ENCODE measurements at regions not wholly inside any gene's neighbourhood (a gene's known extent, or its start where the extent isn't known, plus 50 kb on each side); places are given as distances from the start of the nearest gene placed in this dataset.

DNA sequence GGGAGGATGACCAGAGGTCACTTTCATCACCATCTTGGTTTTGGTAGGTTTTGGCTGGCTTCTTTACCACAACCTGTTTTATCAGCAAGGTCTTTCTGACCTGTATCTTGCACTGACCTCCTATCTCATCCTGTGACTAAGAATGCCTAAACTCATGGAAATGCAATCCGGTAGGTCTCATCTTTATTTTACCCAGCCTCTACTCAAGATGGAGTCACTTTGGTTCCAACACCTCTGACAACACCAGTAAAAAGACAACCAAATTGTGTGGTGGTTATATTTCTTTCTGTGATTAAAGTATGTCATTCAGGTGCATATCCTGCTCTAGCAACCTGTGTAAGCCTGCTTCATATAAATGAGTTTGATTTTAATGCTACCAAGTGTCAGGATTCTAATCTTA is 636.7 kb downstream of the PCDH7 start:
- Histone ChIP-seq H3K4me1 (no peaks in the 10 kb centered on the region), H3K27ac (no peak overlapping the region), H3K27me3 (no peaks in the 10 kb centered on the region), H3K9me3 (no peaks in the 10 kb centered on the region), H3K36me3 (no peaks in the 10 kb centered on the region), H3K4me3 (no peak overlapping the region)
- no peak for DNase-seq (ENCODE audit: low spot score in 2 of 2)
- 94 to 100% methylated on average over 1 of the region's 1 CpG for WGBS, 2 donors
- TF ChIP-seq, protein P1, sequence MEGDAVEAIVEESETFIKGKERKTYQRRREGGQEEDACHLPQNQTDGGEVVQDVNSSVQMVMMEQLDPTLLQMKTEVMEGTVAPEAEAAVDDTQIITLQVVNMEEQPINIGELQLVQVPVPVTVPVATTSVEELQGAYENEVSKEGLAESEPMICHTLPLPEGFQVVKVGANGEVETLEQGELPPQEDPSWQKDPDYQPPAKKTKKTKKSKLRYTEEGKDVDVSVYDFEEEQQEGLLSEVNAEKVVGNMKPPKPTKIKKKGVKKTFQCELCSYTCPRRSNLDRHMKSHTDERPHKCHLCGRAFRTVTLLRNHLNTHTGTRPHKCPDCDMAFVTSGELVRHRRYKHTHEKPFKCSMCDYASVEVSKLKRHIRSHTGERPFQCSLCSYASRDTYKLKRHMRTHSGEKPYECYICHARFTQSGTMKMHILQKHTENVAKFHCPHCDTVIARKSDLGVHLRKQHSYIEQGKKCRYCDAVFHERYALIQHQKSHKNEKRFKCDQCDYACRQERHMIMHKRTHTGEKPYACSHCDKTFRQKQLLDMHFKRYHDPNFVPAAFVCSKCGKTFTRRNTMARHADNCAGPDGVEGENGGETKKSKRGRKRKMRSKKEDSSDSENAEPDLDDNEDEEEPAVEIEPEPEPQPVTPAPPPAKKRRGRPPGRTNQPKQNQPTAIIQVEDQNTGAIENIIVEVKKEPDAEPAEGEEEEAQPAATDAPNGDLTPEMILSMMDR (IDR thresholded peaks at IDR 0.05): no peak
- TF ChIP-seq EP300 (IDR thresholded peaks at IDR 0.05): no peak
- TF ChIP-seq POLR2A (IDR thresholded peaks at IDR 0.05): no peak

DNA sequence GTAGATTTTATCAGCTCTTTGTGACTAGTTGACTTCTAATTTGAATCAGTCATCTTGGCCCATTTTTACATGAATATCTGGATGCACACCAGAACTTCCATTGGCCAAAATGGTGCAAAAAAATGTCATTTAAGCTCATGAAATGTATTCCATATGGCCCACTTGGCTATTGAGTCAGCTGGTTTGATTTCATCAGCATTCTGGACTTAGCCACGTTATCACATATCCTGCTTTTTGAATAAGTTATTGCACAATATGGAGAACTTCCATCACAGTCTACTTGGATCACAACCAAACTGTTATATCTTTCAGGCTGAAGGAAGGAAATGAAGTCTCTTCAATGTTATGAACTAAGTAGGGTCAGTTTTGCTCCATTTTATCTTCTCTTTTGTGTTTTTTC is 640.6 kb downstream of the PCDH7 start:
- no peak overlapping the region for H3K27ac ChIP-seq
- no peak overlapping the region for H3K4me3 ChIP-seq
- no peaks in the 10 kb centered on the region for H3K27me3 ChIP-seq
- WGBS, 2 donors: 33 to 38% methylated on average over 1 of the region's 1 CpG
- H3K4me1 ChIP-seq: no peaks in the 10 kb centered on the region
- no peak for DNase-seq (ENCODE audit: low spot score in 2 of 2)
- TF ChIP-seq POLR2A (IDR thresholded peaks at IDR 0.05) (no peak), EP300 (IDR thresholded peaks at IDR 0.05) (no peak)
- H3K36me3 ChIP-seq: no peaks in the 10 kb centered on the region
- no peaks in the 10 kb centered on the region for H3K9me3 ChIP-seq

DNA sequence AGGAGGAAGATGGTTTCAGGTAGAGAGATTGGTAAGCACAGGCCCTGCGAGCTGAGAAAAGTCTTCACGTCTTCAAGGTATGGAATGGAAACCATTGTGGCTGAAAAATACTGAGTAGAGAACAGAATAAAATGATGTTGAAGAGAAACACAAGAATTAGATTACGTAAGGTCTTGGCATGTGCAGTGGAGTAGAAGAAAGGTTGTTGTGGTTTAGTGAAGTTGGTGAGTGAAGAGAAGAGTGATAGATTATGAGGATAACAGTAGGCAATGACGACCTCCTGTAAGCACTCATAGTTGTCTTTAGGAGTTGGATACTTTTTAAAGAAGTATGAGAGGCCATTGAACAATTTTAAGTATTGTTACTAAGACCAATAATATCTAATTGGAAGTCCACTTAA is 642.6 kb downstream of the PCDH7 start:
- DNase-seq (ENCODE audit: low spot score in 2 of 2): no peak
- 94 to 97% methylated on average over 4 of the region's 4 CpGs for WGBS, 2 donors
- Histone ChIP-seq H3K4me3 (no peak overlapping the region), H3K9me3 (no peaks in the 10 kb centered on the region), H3K36me3 (no peaks in the 10 kb centered on the region), H3K27me3 (no peaks in the 10 kb centered on the region), H3K27ac (no peak overlapping the region), H3K4me1 (no peaks in the 10 kb centered on the region)
- TF ChIP-seq POLR2A (IDR thresholded peaks at IDR 0.05) (no peak), EP300 (IDR thresholded peaks at IDR 0.05) (no peak)
- TF ChIP-seq, protein P1 (IDR thresholded peaks at IDR 0.05): no peak

DNA sequence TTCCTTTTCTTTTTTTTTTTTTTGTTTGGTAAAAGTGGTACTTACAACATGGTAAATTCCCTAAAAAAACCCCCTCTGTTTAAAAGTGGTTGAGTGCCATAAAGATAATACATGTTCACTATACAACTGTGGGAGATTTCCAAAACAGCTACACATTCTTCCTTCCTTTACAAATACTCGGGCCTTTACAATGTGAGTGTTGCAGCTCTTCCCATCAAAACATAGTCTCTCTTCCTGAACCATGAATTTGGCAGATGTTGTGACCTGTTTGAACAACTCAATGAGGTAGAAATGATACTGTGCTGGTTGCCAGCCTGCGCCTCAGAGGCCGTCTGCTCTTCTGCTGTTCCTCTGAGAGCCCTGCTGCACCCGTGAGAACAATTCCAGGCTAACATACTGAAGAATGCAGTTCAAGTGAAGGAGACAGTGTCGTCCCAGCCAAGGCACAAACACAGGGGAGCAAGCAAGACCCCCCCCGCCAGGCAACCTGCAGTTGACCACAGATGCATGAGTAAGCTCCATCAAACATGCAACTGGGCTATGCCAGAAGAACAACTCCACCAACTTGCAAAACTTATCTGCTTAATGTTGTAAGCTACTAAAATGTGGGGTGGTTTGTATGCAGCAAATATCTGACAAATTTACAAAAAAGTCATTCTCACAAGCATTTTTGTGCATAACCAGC is 645.0 kb downstream of the PCDH7 start:
- no peaks in the 10 kb centered on the region for H3K9me3 ChIP-seq
- 68 to 70% methylated on average over 6 of the region's 6 CpGs for WGBS, 2 donors
- no peak overlapping the region for H3K4me3 ChIP-seq
- no peaks in the 10 kb centered on the region for H3K36me3 ChIP-seq
- H3K27ac ChIP-seq: no peak overlapping the region
- no peaks in the 10 kb centered on the region for H3K27me3 ChIP-seq
- H3K4me1 ChIP-seq: no peaks in the 10 kb centered on the region
- no peak for DNase-seq (ENCODE audit: low spot score in 2 of 2)
- TF ChIP-seq, protein P1 (IDR thresholded peaks at IDR 0.05): no peak

DNA sequence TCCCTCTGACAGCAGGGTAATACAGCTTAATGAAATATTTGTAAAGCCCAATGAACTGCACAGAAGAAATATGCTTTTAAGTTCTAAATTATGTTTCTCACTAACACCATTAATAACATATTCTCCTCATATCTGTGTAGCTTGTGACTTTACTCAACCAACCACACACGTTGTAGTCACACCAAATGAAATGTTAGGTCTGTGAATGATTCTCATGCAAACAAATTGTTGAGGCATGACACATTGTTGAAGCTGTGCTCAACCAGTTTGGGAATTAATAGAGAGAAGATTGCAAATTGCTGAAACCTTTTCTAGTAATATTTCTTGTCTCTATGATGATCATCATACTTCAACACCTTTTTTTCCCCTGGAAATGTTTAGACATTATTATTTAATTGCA is 645.9 kb downstream of the PCDH7 start:
- no peak for TF ChIP-seq POLR2A (IDR thresholded peaks at IDR 0.05)
- TF ChIP-seq, protein P1 (IDR thresholded peaks at IDR 0.05): no peak
- no peak for TF ChIP-seq EP300 (IDR thresholded peaks at IDR 0.05)

More for the DNA sequence above, 645.9 kb downstream of the PCDH7 start:
- DNase-seq (ENCODE audit: low spot score in 2 of 2): no peak
- 49 to 57% methylated on average over 1 of the region's 1 CpG for WGBS, 2 donors
- H3K27ac ChIP-seq: no peak overlapping the region
- H3K36me3 ChIP-seq: no peaks in the 10 kb centered on the region
- H3K4me3 ChIP-seq: no peak overlapping the region
- no peaks in the 10 kb centered on the region for H3K9me3 ChIP-seq
- no peaks in the 10 kb centered on the region for H3K27me3 ChIP-seq
- no peaks in the 10 kb centered on the region for H3K4me1 ChIP-seq
